ENCODE measurements at regions not wholly inside any gene's neighbourhood (a gene's known extent, or its start where the extent isn't known, plus 50 kb on each side); places are given as distances from the start of the nearest gene placed in this dataset.

GRCh38 chrX:22662776-22663175, 337.0 kb upstream of the DDX53 start:
- TF ChIP-seq POLR2A (IDR thresholded peaks at IDR 0.05) (no peak), CTCF (IDR thresholded peaks at IDR 0.05) (no peak)

All from body of pancreas (tissue), 4 donors.